Stimulated activated CD4-positive, alpha-beta T cell treated with anti-CD3 and anti-CD28 coated beads, Interleukin-12 subunit alpha, Interleukin-12 subunit beta, amount 100 ng/mL, for 48 hours (primary cell): ENCODE measurements at regions not wholly inside any gene's neighbourhood (a gene's known extent, or its start where the extent isn't known, plus 50 kb on each side); places are given as distances from the start of the nearest gene placed in this dataset.
A peak's percentile ranks its signal among the peaks of the same experiment; 100 is the strongest.
"Not testable (repeated sequence)": the region's sequence is repeated elsewhere in the genome, so short reads cannot be mapped to it uniquely, and the experiment has no call there.

Source experiments
- DNase-seq, 3 donors: peaks; one replicate each; pipeline ENCODE4 v3.0.0-alpha.2; 2020; ENCODE audit warnings: low read depth in 2 of 3, low spot score in 1 of 3

GRCh38 chr9:36521148-36521547 is 51.5 kb upstream of the MELK start:
- DNase-seq, result no peak

- no peak for DNase-seq
Measured at GRCh38 chr9:36517131-36517530, 55.6 kb upstream of the MELK start.

GRCh38 chr9:36504156-36504555 is 68.5 kb upstream of the MELK start:
- DNase-seq, result no peak

GRCh38 chr9:36503172-36504088 is 69.3 kb upstream of the MELK start:
- DNase-seq, result no peak

- no peak for DNase-seq
Measured at GRCh38 chr9:36501727-36502126, 71.0 kb upstream of the MELK start.

GRCh38 chr9:36500931-36501330 is 71.8 kb upstream of the MELK start:
- not testable (repeated sequence) for DNase-seq

- DNase-seq, result no peak
Measured at GRCh38 chr9:36499174-36499890, 73.4 kb upstream of the MELK start.

GRCh38 chr9:36493564-36493963 is 79.1 kb upstream of the MELK start:
- DNase-seq, result not testable (repeated sequence)

GRCh38 chr9:36492865-36493264 is 79.8 kb upstream of the MELK start:
- DNase-seq, result no peak

- no peak for DNase-seq
Measured at GRCh38 chr9:36489453-36489852, 83.2 kb upstream of the MELK start.

- DNase-seq, result no peak
Measured at GRCh38 chr9:36488389-36488756, 84.3 kb upstream of the MELK start.

- DNase-seq, result peak; percentile 70 to 88 (median 82)
Measured at GRCh38 chr9:36487482-36488388, 85.0 kb upstream of the MELK start.

- DNase-seq, result peak; percentile 26 to 41 (median 35)
Measured at GRCh38 chr9:36486933-36487481, 85.7 kb upstream of the MELK start.

- no peak for DNase-seq
Measured at GRCh38 chr9:36486329-36486932, 86.3 kb upstream of the MELK start.

GRCh38 chr9:36485647-36486328 is 85.7 kb upstream of the RNF38 start:
- no peak for DNase-seq

- no peak for DNase-seq
Measured at GRCh38 chr9:36484124-36484523, 84.1 kb upstream of the RNF38 start.

- no peak for DNase-seq
Measured at GRCh38 chr9:36479101-36479500, 79.0 kb upstream of the RNF38 start.

GRCh38 chr9:36471359-36471758 is 71.3 kb upstream of the RNF38 start:
- no peak for DNase-seq

GRCh38 chr9:36470643-36471290 is 70.7 kb upstream of the RNF38 start:
- peak; percentile 37 to 42 (median 42) for DNase-seq
